ENCODE measurements at regions not wholly inside any gene's neighbourhood (a gene's known extent, or its start where the extent isn't known, plus 50 kb on each side); places are given as distances from the start of the nearest gene placed in this dataset.

- Histone ChIP-seq H3K36me3 (no peaks in the 10 kb centered on the region), H3K27ac (no peak overlapping the region), H3K9me3 (no peaks in the 10 kb centered on the region), H3K4me3 (no peak overlapping the region), H3K4me1 (no peaks in the 10 kb centered on the region), H3K27me3 (no peaks in the 10 kb centered on the region)
- WGBS, 2 donors (ENCODE audit: low coverage in 1 of 2): 88 to 96% methylated on average over 7 to 8 of the region's 8 CpGs
- no peak for ATAC-seq
- TF ChIP-seq POLR2AphosphoS5 (IDR thresholded peaks at IDR 0.05): no peak
- TF ChIP-seq CTCF (IDR thresholded peaks at IDR 0.05): no peak
- TF ChIP-seq POLR2A (IDR thresholded peaks at IDR 0.05): no peak
- no peak for TF ChIP-seq EP300 (IDR thresholded peaks at IDR 0.05)
Measured at GRCh38 chr15:69758810-69759790, 306.5 kb downstream of the RPLP1 start.

- peak; percentile 42 for ATAC-seq
- 81 to 87% methylated on average over 1 to 3 of the region's 3 CpGs for WGBS, 2 donors (ENCODE audit: low coverage in 1 of 2)
- TF ChIP-seq POLR2AphosphoS5 (IDR thresholded peaks at IDR 0.05) (peak; percentile 13), CTCF (IDR thresholded peaks at IDR 0.05) (no peak), POLR2A (IDR thresholded peaks at IDR 0.05) (no peak), EP300 (IDR thresholded peaks at IDR 0.05) (no peak)
- Histone ChIP-seq H3K36me3 (no peaks in the 10 kb centered on the region), H3K4me1 (no peaks in the 10 kb centered on the region), H3K27me3 (no peaks in the 10 kb centered on the region), H3K9me3 (no peaks in the 10 kb centered on the region), H3K4me3 (no peak overlapping the region), H3K27ac (peak overlapping the region in 2 of 4 donors; percentile 51 to 66)
Measured at GRCh38 chr15:69760258-69760845, 307.7 kb downstream of the RPLP1 start.

- Histone ChIP-seq H3K4me3 (no peak overlapping the region), H3K27me3 (no peaks in the 10 kb centered on the region), H3K36me3 (no peaks in the 10 kb centered on the region), H3K9me3 (no peaks in the 10 kb centered on the region), H3K27ac (no peak overlapping the region), H3K4me1 (no peaks in the 10 kb centered on the region)
- WGBS, 2 donors (ENCODE audit: low coverage in 1 of 2): 48 to 64% methylated on average over 6 to 7 of the region's 7 CpGs
- peak; percentile 80 for ATAC-seq
- no peak for TF ChIP-seq EP300 (IDR thresholded peaks at IDR 0.05)
- no peak for TF ChIP-seq POLR2A (IDR thresholded peaks at IDR 0.05)
- TF ChIP-seq POLR2AphosphoS5 (IDR thresholded peaks at IDR 0.05): peak; percentile 40
- TF ChIP-seq CTCF (IDR thresholded peaks at IDR 0.05): no peak
Measured at GRCh38 chr15:69760890-69761568, 308.4 kb downstream of the RPLP1 start.

GRCh38 chr15:69762373-69763148, 309.9 kb downstream of the RPLP1 start:
- no peak overlapping the region for H3K4me3 ChIP-seq
- no peaks in the 10 kb centered on the region for H3K4me1 ChIP-seq
- no peaks in the 10 kb centered on the region for H3K27me3 ChIP-seq
- no peaks in the 10 kb centered on the region for H3K36me3 ChIP-seq
- H3K27ac ChIP-seq: no peak overlapping the region
- no peaks in the 10 kb centered on the region for H3K9me3 ChIP-seq
- WGBS, 2 donors (ENCODE audit: low coverage in 1 of 2): 39 to 60% methylated on average over 5 of the region's 6 CpGs
- ATAC-seq: no peak
- TF ChIP-seq POLR2AphosphoS5 (IDR thresholded peaks at IDR 0.05) (no peak), EP300 (IDR thresholded peaks at IDR 0.05) (no peak), POLR2A (IDR thresholded peaks at IDR 0.05) (no peak), CTCF (IDR thresholded peaks at IDR 0.05) (no peak)

Data from gastroesophageal sphincter (tissue), 4 donors.